ENCODE measurements at regions not wholly inside any gene's neighbourhood (a gene's known extent, or its start where the extent isn't known, plus 50 kb on each side); places are given as distances from the start of the nearest gene placed in this dataset.
A peak's percentile ranks its signal among the peaks of the same experiment; 100 is the strongest.

DNA sequence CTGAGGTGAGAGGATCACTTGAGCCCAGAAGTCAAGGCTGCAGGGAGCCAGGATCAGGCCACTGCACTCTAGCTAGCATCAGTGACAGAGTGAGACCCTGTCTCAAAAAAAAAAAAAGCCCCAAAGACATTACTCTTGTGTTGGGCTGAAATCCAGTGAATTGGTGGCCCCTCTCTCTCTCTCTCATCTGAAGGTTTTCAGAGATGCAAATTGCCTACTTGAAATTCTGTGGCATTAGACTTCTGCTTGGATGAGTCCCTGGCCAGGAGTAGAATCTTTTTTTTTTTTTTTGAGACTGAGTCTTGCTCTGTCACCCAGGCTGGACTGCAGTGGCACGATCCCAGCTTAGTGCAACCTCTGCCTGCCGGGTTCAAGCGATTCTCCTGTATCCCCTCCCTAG is 112.0 kb upstream of the ATF7IP start:
- CTCF ChIA-PET = interaction anchor here (3.3 kb wide), 1 partner anchor 112 kb away, joined by 12 read pairs; the partner anchor contains the start of gene ATF7IP
- no peak for TF ChIP-seq CTCF (IDR thresholded peaks at IDR 0.05; ENCODE audit: insufficient read depth, low read depth, low read length)
- H3K4me3 ChIP-seq (ENCODE audit: low read depth, low read length) = no peak overlapping the region
- no peaks in the 10 kb centered on the region for H3K27me3 ChIP-seq (ENCODE audit: control insufficient read depth, insufficient read depth, low read length)
- H3K36me3 ChIP-seq (ENCODE audit: control insufficient read depth, insufficient read depth, low read length) = no peaks in the 10 kb centered on the region
- DNase-seq (ENCODE audit: low read depth) = no peak
- POLR2A ChIA-PET = no interaction called here

DNA sequence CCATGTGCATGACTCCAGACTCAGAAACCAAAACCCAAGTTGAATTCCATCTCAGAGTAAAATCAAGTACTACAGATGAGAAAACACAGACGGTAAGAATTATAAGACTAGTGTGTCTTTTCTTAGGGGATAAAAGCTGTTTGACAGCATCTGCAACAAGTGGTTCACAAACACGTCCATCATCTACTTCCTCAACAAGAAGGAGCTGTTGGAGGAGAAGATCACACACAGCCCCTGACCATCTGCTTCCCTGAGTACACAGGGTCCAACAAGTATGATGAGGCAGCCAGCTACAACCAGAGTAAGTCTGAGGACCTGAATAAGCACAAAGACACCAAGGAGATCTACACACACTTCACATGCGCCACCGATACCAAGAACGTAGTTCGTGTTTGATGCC is 110.7 kb upstream of the ATF7IP start:
- Histone ChIP-seq H3K36me3 (ENCODE audit: control insufficient read depth, insufficient read depth, low read length) (no peaks in the 10 kb centered on the region), H3K27me3 (ENCODE audit: control insufficient read depth, insufficient read depth, low read length) (no peaks in the 10 kb centered on the region), H3K4me3 (ENCODE audit: low read depth, low read length) (no peak overlapping the region)
- ChIA-PET CTCF (interaction anchor here (1.1 to 3.3 kb wide), 4 partner anchors 16 to 163 kb away, joined by 3 to 12 read pairs (median 4); partner anchors contain the start of gene ATF7IP), POLR2A (no interaction called here)
- DNase-seq (ENCODE audit: low read depth) = no peak
- TF ChIP-seq CTCF (IDR thresholded peaks at IDR 0.05; ENCODE audit: insufficient read depth, low read depth, low read length) = no peak

DNA sequence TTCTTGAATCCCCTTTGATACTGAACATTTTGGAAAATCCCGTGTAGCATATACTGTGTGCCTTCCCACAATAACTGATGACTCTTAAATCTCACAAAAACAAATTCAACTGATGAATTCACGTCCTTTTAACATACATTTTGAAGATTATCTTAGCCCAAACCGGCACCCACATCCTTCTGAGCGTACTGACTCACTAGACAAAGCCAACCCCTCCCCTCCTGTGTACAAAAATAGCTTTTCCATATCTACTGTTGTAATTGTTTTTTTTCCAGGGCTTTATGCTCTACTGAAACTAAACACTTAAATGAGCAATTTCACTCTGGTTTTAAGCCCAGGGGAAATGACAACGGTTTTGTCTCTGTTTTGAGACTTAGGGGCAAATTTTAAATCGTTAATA is 109.4 kb upstream of the ATF7IP start:
- ChIA-PET POLR2A (no interaction called here), CTCF (interaction anchor here (0.9 to 3.3 kb wide), 6 partner anchors 16 to 172 kb away, joined by 3 to 12 read pairs (median 3); partner anchors contain the start of gene ATF7IP)
- DNase-seq (ENCODE audit: low read depth) = no peak
- H3K27me3 ChIP-seq (ENCODE audit: control insufficient read depth, insufficient read depth, low read length) = no peaks in the 10 kb centered on the region
- TF ChIP-seq CTCF (IDR thresholded peaks at IDR 0.05; ENCODE audit: insufficient read depth, low read depth, low read length) = no peak
- H3K4me3 ChIP-seq (ENCODE audit: low read depth, low read length) = no peak overlapping the region
- H3K36me3 ChIP-seq (ENCODE audit: control insufficient read depth, insufficient read depth, low read length) = no peaks in the 10 kb centered on the region

DNA sequence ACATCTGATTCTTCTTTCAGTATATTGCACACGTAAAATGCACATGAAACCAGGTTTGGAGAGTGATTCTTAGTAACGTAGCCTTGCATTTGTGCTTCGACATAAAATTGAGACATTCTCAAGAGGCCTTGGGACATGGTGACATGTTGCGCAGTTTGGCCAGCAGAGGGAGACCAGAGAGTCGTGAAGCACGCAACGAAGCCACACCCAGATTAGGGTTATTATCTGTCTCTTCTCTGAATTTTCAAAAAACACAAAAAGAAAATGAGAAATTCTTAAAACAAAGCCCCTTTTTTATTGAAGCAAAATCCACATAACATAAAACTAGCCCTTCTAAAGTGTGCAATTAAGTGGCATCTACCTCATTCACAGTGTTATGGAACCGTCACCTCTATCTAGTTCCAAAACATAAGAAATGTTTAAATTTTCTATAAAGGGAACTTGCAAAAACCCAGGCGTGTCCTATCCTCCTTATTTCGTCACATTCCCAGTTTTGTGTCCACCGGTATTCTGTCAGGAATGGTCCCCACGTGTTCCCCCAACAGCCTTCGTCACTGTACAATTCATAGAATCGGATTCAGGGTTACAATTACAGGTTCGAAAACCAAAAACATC is 108.8 kb upstream of the ATF7IP start:
- Histone ChIP-seq H3K4me3 (ENCODE audit: low read depth, low read length) (no peak overlapping the region), H3K27me3 (ENCODE audit: control insufficient read depth, insufficient read depth, low read length) (no peaks in the 10 kb centered on the region), H3K36me3 (ENCODE audit: control insufficient read depth, insufficient read depth, low read length) (no peaks in the 10 kb centered on the region)
- POLR2A ChIA-PET = no interaction called here
- peak; percentile 22 for DNase-seq (ENCODE audit: low read depth)
- CTCF ChIA-PET = interaction anchor here (0.9 to 3.3 kb wide), 4 partner anchors 17 to 126 kb away, joined by 3 to 12 read pairs (median 3); partner anchors contain the start of gene ATF7IP
- TF ChIP-seq CTCF (IDR thresholded peaks at IDR 0.05; ENCODE audit: insufficient read depth, low read depth, low read length) = peak; percentile 83

DNA sequence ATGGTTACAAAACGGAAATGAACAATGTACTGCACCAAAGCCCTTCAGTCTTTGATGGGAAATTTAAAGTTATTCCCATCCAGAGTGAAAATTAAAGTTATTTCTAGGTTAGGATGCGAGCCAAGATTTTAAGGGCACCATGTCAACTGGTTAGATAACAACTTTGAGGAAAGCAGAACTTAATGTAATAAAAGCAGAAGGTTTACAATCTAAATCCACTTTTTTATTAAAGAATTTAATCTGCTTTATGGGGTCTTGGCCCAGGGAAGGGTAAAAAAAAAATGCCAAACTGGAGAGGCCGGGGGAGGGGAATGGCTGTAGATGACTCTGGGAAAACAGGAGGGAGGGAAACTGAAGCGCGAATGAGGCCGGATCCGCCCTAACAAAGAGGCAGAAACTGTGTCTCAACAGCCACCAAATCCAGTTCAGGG is 108.2 kb upstream of the ATF7IP start:
- Histone ChIP-seq H3K27me3 (ENCODE audit: control insufficient read depth, insufficient read depth, low read length) (no peaks in the 10 kb centered on the region), H3K36me3 (ENCODE audit: control insufficient read depth, insufficient read depth, low read length) (no peaks in the 10 kb centered on the region), H3K4me3 (ENCODE audit: low read depth, low read length) (no peak overlapping the region)
- TF ChIP-seq CTCF (IDR thresholded peaks at IDR 0.05; ENCODE audit: insufficient read depth, low read depth, low read length) = no peak
- ChIA-PET POLR2A (interaction anchor here (0.7 to 1.3 kb wide), 6 partner anchors 108 to 1034 kb away, joined by 3 to 9 read pairs (median 4); partner anchors contain the start of gene ATF7IP), CTCF (interaction anchor here (0.7 to 2.0 kb wide), 10 partner anchors 17 to 511 kb away, joined by 3 to 8 read pairs (median 4); partner anchors contain the start of gene ATF7IP)
- no peak for DNase-seq (ENCODE audit: low read depth)

Data from BJ (cell line).